ENCODE measurements at regions not wholly inside any gene's neighbourhood (a gene's known extent, or its start where the extent isn't known, plus 50 kb on each side); places are given as distances from the start of the nearest gene placed in this dataset.

- TF ChIP-seq CTCF (IDR thresholded peaks at IDR 0.05; ENCODE audit: poor library complexity) (no peak), EZH2phosphoT487 (IDR thresholded peaks at IDR 0.05; ENCODE audit: low read depth, severe bottlenecking, unreplicated experiment) (no peak)
Observed at GRCh38 chr9:115673599-115673998, 480.0 kb upstream of the PAPPA start.
